HCT116 (cell line): ENCODE measurements at regions not wholly inside any gene's neighbourhood (a gene's known extent, or its start where the extent isn't known, plus 50 kb on each side); places are given as distances from the start of the nearest gene placed in this dataset.

ENCODE experiments used
- ATAC-seq: fragments of 200-7000 bp; cut with Tn5 transposase; 2 replicates; pipeline ENCODE4 v1.9.1; 2020; ENCODE audit warnings: mild to moderate bottlenecking, moderate library complexity
- BruUV-seq: library from RNA; stranded (reverse); fragments of 400-500 nt; replicated peaks from 2 replicates; lab custom pipeline; 2021; lab: Mats Ljungman, UMichigan
- CTCF ChIA-PET: fragments of 300-600 bp; sonication (Branson Sonifier 250); formaldehyde crosslinking; loops from one replicate; lab custom pipeline; 2021; ENCODE audit warnings: antibody characterized with exemption; lab: Charles Lee
- POLR2A ChIA-PET: fragments of 300-600, 350-600 bp; sonication (Branson Sonifier 250); formaldehyde crosslinking; loops from one replicate; lab custom pipeline; 2021; ENCODE audit warnings: antibody characterized with exemption; lab: Charles Lee
- RAD21 ChIA-PET, 2 experiments: fragments of 300-600 bp; sonication (Branson Sonifier 250); formaldehyde crosslinking; loops; one replicate each; lab custom pipeline; 2023; ENCODE audit warnings: low total read pairs in 2 of 2; ENCODE audit not compliant: uncharacterized antibody in 2 of 2, unreplicated experiment in 2 of 2, low non-redundant PET in 1 of 2; lab: Charles Lee
- DNase-seq: peaks from one replicate; pipeline ENCODE4 v3.0.0-alpha.2; 2010; ENCODE audit warnings: low read depth, low spot score
- H2AFZ ChIP-seq: fragments of 200-600 bp; shearing (Covaris generic), sonication (generic); 2 replicates; pipeline ENCODE4 v1.6.1; 2017; ENCODE audit warnings: low read depth, mixed run types, mixed read lengths, antibody characterized with exemption, low read length; ENCODE audit not compliant: poor library complexity, severe bottlenecking
- H3K27ac ChIP-seq: 2 replicates; pipeline ENCODE4 v1.5.1; 2012; ENCODE audit warnings: low read depth, low read length
- H3K27me3 ChIP-seq: fragments of 200-600 bp; sonication (generic); 2 replicates; pipeline ENCODE4 v1.6.1; 2016; ENCODE audit warnings: mixed run types, low read length, mixed read lengths; ENCODE audit not compliant: insufficient read depth
- H3K36me3 ChIP-seq, 2 experiments: fragments of 200-500 bp in 1 of 2; fragments of 200-600 bp in 1 of 2; sonication (Bioruptor generic) in 1 of 2; sonication (generic) in 1 of 2; 2 replicates each; pipeline versions ENCODE4 v1.5.1 to v1.6.1; 2014 to 2016; ENCODE audit warnings: low read length in 2 of 2, inconsistent platforms in 1 of 2, mixed read lengths in 1 of 2, mixed run types in 1 of 2; ENCODE audit not compliant: insufficient read depth in 2 of 2, control insufficient read depth in 1 of 2
- H3K4me1 ChIP-seq, 2 experiments: fragments of 200-600 bp in 1 of 2; sonication (generic) in 1 of 2; 2 replicates each; pipeline versions ENCODE4 v1.5.1 to v1.6.1; 2012 to 2017; ENCODE audit warnings: low read length in 2 of 2, inconsistent platforms in 1 of 2, mild to moderate bottlenecking in 1 of 2, mixed read lengths in 1 of 2, mixed run types in 1 of 2, moderate library complexity in 1 of 2; ENCODE audit not compliant: insufficient read depth in 2 of 2, control insufficient read depth in 1 of 2
- H3K4me2 ChIP-seq: fragments of 200-600 bp; sonication (generic); 2 replicates; pipeline ENCODE4 v1.6.1; 2017; ENCODE audit warnings: mixed run types, low read length, mixed read lengths
- H3K4me3 ChIP-seq, 2 experiments: fragments of 200-600 bp in 1 of 2; sonication (generic) in 1 of 2; replicated peaks in 1 of 2; 2 replicates each; pipeline ENCODE4 v1.5.1; 2011 to 2016; ENCODE audit warnings: low read length in 2 of 2, control low read depth in 1 of 2, low read depth in 1 of 2, mild to moderate bottlenecking in 1 of 2, mixed read lengths in 1 of 2, mixed run types in 1 of 2
- H3K79me2 ChIP-seq: fragments of 200-600 bp; sonication (generic); 2 replicates; pipeline ENCODE4 v1.6.1; 2017; ENCODE audit warnings: mild to moderate bottlenecking, mixed run types, low read length, moderate library complexity, mixed read lengths; ENCODE audit not compliant: insufficient read depth
- H3K9ac ChIP-seq: fragments of 200-600 bp; sonication (generic); 2 replicates; pipeline ENCODE4 v1.6.1; 2016; ENCODE audit warnings: low read length, mixed read lengths
- H3K9me2 ChIP-seq: fragments of 200-600 bp; sonication (generic), shearing (Covaris generic); 2 replicates; pipeline ENCODE4 v1.6.1; 2017; ENCODE audit warnings: mixed run types, mild to moderate bottlenecking, moderate library complexity; ENCODE audit not compliant: insufficient read depth
- H3K9me3 ChIP-seq, 2 experiments: fragments of 200-500 bp in 1 of 2; fragments of 200-600 bp in 1 of 2; sonication (Bioruptor generic) in 1 of 2; sonication (generic) in 1 of 2; 2 replicates each; pipeline ENCODE4 v1.6.1; 2014 to 2017; ENCODE audit warnings: low read length in 2 of 2, mixed read lengths in 2 of 2, inconsistent platforms in 1 of 2, low read depth in 1 of 2, mild to moderate bottlenecking in 1 of 2, mixed run types in 1 of 2, moderate library complexity in 1 of 2; ENCODE audit not compliant: control insufficient read depth in 1 of 2, insufficient read depth in 1 of 2
- H4K20me1 ChIP-seq: fragments of 200-600 bp; sonication (generic), shearing (Covaris generic); 2 replicates; pipeline ENCODE4 v1.6.1; 2017; ENCODE audit warnings: mixed run types, mild to moderate bottlenecking, moderate library complexity; ENCODE audit not compliant: insufficient read depth
- CBX3 ChIP-seq: IDR thresholded peaks from 2 replicates; pipeline ENCODE4 v1.6.1; 2012; ENCODE audit warnings: low read depth
- FOSL1 ChIP-seq: IDR thresholded peaks from 2 replicates; pipeline ENCODE4 v1.6.1; 2012; ENCODE audit warnings: low read depth
- POLR2AphosphoS5 ChIP-seq: IDR thresholded peaks from 2 replicates; pipeline ENCODE4 v1.6.1; 2011; ENCODE audit warnings: mild to moderate bottlenecking, low read depth, low read length, moderate library complexity
- SIN3A ChIP-seq: IDR thresholded peaks from 2 replicates; pipeline ENCODE4 v1.6.1; 2012; ENCODE audit warnings: low read depth
- SP1 ChIP-seq: IDR thresholded peaks from 2 replicates; pipeline ENCODE4 v1.6.1; 2012; ENCODE audit warnings: low read depth
- YY1 ChIP-seq: IDR thresholded peaks from 2 replicates; pipeline ENCODE4 v1.6.1; 2011; ENCODE audit warnings: low read length, low read depth, moderate library complexity, mild to moderate bottlenecking; ENCODE audit not compliant: insufficient replicate concordance; ENCODE audit errors: extremely low read depth
- ZFX ChIP-seq: fragments of 450-650 bp; IDR thresholded peaks from 2 replicates; pipeline ENCODE4 v1.6.1; 2017
- intact Hi-C: fragments of 100-400 bp; cut with micrococcal nuclease; formaldehyde crosslinking; loops from 2 replicates; pipeline ENCODE4 v1.10.0; 2022
- TF ChIP-seq, protein P1 (sequence below): IDR thresholded peaks from 2 replicates; pipeline ENCODE4 v1.6.1; 2011; ENCODE audit warnings: mild to moderate bottlenecking, low read length, moderate library complexity; ENCODE audit not compliant: insufficient replicate concordance; ENCODE audit errors: extremely low read depth
- TF ChIP-seq, protein P2 (sequence below): IDR thresholded peaks from 2 replicates; pipeline ENCODE4 v1.6.1; 2012; ENCODE audit warnings: low read depth

DNA sequence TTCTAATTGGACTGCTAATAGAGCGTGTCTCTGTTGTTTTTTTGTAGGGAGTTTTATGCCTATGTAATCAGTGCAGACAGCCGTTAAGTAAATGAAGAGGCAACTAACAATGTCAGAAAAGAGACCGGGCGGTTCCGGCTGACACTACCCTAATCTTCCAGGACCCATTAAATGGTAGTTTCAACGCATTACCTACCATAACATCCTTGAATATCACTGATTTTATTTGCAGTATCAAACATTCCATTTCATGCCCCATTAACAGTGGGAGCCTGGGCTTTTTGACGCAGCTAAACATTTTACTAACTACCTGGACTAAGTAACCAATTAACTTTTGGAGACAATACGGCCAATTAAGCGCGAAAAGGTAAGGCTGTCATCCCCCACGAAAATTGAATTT lies 832.9 kb upstream of the NR2F2 start:
- no TSS peak for BruUV-seq
- no peak for DNase-seq
- Histone ChIP-seq H3K79me2 (no peaks in the 10 kb centered on the region), H3K9me3 (no peaks in the 10 kb centered on the region), H4K20me1 (no peaks in the 10 kb centered on the region), H2AFZ (no peak overlapping the region), H3K27ac (no peak overlapping the region), H3K4me1 (peaks cover 0 to 2% of the 10 kb centered on the region in 2 experiments; a peak in 1 of 4 replicates), H3K4me2 (no peak overlapping the region), H3K27me3 (no peaks in the 10 kb centered on the region), H3K9ac (no peak overlapping the region), H3K4me3 (no peak overlapping the region), H3K36me3 (no peaks in the 10 kb centered on the region), H3K9me2 (no peaks in the 10 kb centered on the region)
- ATAC-seq, result no peak
- no peak for TF ChIP-seq YY1
- no peak for TF ChIP-seq SP1
- no peak for TF ChIP-seq CBX3
- TF ChIP-seq POLR2AphosphoS5, result no peak
- TF ChIP-seq ZFX, result no peak
- TF ChIP-seq, protein P1, sequence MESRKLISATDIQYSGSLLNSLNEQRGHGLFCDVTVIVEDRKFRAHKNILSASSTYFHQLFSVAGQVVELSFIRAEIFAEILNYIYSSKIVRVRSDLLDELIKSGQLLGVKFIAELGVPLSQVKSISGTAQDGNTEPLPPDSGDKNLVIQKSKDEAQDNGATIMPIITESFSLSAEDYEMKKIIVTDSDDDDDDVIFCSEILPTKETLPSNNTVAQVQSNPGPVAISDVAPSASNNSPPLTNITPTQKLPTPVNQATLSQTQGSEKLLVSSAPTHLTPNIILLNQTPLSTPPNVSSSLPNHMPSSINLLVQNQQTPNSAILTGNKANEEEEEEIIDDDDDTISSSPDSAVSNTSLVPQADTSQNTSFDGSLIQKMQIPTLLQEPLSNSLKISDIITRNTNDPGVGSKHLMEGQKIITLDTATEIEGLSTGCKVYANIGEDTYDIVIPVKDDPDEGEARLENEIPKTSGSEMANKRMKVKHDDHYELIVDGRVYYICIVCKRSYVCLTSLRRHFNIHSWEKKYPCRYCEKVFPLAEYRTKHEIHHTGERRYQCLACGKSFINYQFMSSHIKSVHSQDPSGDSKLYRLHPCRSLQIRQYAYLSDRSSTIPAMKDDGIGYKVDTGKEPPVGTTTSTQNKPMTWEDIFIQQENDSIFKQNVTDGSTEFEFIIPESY, result no peak
- ChIA-PET POLR2A (no interaction called here), RAD21 (no interaction called here), CTCF (no interaction called here)
- intact Hi-C loops, result no loop called here

DNA sequence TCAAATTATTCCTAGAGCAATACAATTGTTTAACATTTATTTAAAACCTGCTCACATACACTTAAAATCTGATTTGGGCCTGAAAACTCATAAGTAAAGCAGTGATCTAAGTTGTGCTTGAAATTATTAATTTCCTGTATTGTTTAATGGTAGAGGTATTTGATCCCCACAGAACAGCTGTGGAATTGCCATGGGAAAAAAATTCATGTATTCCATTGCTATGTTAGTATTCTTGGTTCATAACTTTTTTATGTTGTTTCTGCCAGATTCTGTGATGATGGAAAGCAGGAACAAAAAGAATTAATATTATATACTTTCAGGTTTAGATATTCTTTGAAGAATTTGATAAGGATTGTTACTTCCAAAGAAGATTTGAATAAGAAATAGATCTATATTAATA lies 831.5 kb upstream of the NR2F2 start:
- no peaks in the 10 kb centered on the region for H3K9me3 ChIP-seq
- H4K20me1 ChIP-seq, result no peaks in the 10 kb centered on the region
- ChIA-PET RAD21 (no interaction called here), POLR2A (no interaction called here), CTCF (no interaction called here)
- BruUV-seq, result no TSS peak
- no peaks in the 10 kb centered on the region for H3K4me1 ChIP-seq
- no peak overlapping the region for H3K4me2 ChIP-seq
- H3K4me3 ChIP-seq, result no peak overlapping the region
- no peak for ATAC-seq
- H3K27ac ChIP-seq, result no peak overlapping the region
- intact Hi-C loops, result no loop called here
- H3K9ac ChIP-seq, result no peak overlapping the region
- no peaks in the 10 kb centered on the region for H3K79me2 ChIP-seq
- no peak for DNase-seq
- no peaks in the 10 kb centered on the region for H3K27me3 ChIP-seq
- H3K36me3 ChIP-seq, result no peaks in the 10 kb centered on the region
- no peak for TF ChIP-seq SP1
- no peak for TF ChIP-seq SIN3A
- no peak for TF ChIP-seq YY1
- TF ChIP-seq, protein P2, sequence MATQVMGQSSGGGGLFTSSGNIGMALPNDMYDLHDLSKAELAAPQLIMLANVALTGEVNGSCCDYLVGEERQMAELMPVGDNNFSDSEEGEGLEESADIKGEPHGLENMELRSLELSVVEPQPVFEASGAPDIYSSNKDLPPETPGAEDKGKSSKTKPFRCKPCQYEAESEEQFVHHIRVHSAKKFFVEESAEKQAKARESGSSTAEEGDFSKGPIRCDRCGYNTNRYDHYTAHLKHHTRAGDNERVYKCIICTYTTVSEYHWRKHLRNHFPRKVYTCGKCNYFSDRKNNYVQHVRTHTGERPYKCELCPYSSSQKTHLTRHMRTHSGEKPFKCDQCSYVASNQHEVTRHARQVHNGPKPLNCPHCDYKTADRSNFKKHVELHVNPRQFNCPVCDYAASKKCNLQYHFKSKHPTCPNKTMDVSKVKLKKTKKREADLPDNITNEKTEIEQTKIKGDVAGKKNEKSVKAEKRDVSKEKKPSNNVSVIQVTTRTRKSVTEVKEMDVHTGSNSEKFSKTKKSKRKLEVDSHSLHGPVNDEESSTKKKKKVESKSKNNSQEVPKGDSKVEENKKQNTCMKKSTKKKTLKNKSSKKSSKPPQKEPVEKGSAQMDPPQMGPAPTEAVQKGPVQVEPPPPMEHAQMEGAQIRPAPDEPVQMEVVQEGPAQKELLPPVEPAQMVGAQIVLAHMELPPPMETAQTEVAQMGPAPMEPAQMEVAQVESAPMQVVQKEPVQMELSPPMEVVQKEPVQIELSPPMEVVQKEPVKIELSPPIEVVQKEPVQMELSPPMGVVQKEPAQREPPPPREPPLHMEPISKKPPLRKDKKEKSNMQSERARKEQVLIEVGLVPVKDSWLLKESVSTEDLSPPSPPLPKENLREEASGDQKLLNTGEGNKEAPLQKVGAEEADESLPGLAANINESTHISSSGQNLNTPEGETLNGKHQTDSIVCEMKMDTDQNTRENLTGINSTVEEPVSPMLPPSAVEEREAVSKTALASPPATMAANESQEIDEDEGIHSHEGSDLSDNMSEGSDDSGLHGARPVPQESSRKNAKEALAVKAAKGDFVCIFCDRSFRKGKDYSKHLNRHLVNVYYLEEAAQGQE, result no peak
- no peak for TF ChIP-seq FOSL1
- TF ChIP-seq, protein P1, result no peak
- TF ChIP-seq, all 23 proteins: peak for 0
- Histone ChIP-seq H3K9me2 (no peaks in the 10 kb centered on the region), H2AFZ (no peak overlapping the region)
